GM21381 (cell line): ENCODE measurements at regions not wholly inside any gene's neighbourhood (a gene's known extent, or its start where the extent isn't known, plus 50 kb on each side); places are given as distances from the start of the nearest gene placed in this dataset.
"Not testable (repeated sequence)": the region's sequence is repeated elsewhere in the genome, so short reads cannot be mapped to it uniquely, and the experiment has no call there.

ENCODE experiments used
- ATAC-seq: cut with Tn5 transposase; IDR thresholded peaks from one replicate; pipeline ENCODE4 v1.9.1; 2021; ENCODE audit warnings: mild to moderate bottlenecking, moderate library complexity; ENCODE audit not compliant: unreplicated experiment

GRCh38 chr1:55309786-55310504, 94.8 kb upstream of the USP24 start:
- no peak for ATAC-seq

- no peak for ATAC-seq
Measured at GRCh38 chr1:55309053-55309452, 93.9 kb upstream of the USP24 start.

- ATAC-seq = no peak
Measured at GRCh38 chr1:55305735-55306134, 90.6 kb upstream of the USP24 start.

- no peak for ATAC-seq
Measured at GRCh38 chr1:55304229-55304740, 89.1 kb upstream of the USP24 start.

GRCh38 chr1:55302972-55303371, 87.8 kb upstream of the USP24 start:
- ATAC-seq = no peak

- no peak for ATAC-seq
Measured at GRCh38 chr1:55301912-55302311, 86.7 kb upstream of the USP24 start.

GRCh38 chr1:55300975-55301374, 85.8 kb upstream of the USP24 start:
- ATAC-seq = no peak

GRCh38 chr1:55298167-55298894, 83.2 kb upstream of the USP24 start:
- no peak for ATAC-seq

GRCh38 chr1:55296247-55296646, 81.1 kb upstream of the USP24 start:
- ATAC-seq = not testable (repeated sequence)

- no peak for ATAC-seq
Measured at GRCh38 chr1:55289614-55290013, 74.5 kb upstream of the USP24 start.

GRCh38 chr1:55289042-55289441, 73.9 kb upstream of the USP24 start:
- ATAC-seq = no peak

GRCh38 chr1:55288245-55288644, 73.1 kb upstream of the USP24 start:
- peak; percentile 94 for ATAC-seq

GRCh38 chr1:55287723-55288122, 72.6 kb upstream of the USP24 start:
- ATAC-seq = peak; percentile 35

- no peak for ATAC-seq
Measured at GRCh38 chr1:55286856-55287602, 71.9 kb upstream of the USP24 start.

GRCh38 chr1:55285834-55286233, 70.7 kb upstream of the USP24 start:
- ATAC-seq = no peak

GRCh38 chr1:55284856-55285255, 69.7 kb upstream of the USP24 start:
- ATAC-seq = no peak

- ATAC-seq = no peak
Measured at GRCh38 chr1:55282058-55282457, 66.9 kb upstream of the USP24 start.

- no peak for ATAC-seq
Measured at GRCh38 chr1:55280731-55281130, 65.6 kb upstream of the USP24 start.

GRCh38 chr1:55279627-55280026, 64.5 kb upstream of the USP24 start:
- ATAC-seq = no peak

- ATAC-seq = no peak
Measured at GRCh38 chr1:55278378-55278777, 63.2 kb upstream of the USP24 start.

GRCh38 chr1:55277377-55278130, 62.4 kb upstream of the USP24 start:
- ATAC-seq = peak; percentile 90
